Pancreas (tissue), 10 donors: ENCODE measurements at regions not wholly inside any gene's neighbourhood (a gene's known extent, or its start where the extent isn't known, plus 50 kb on each side); places are given as distances from the start of the nearest gene placed in this dataset.
A peak's percentile ranks its signal among the peaks of the same experiment; 100 is the strongest.

Experiments used
- ATAC-seq, 4 donors: fragments of 200-7000 bp; cut with Tn5 transposase; one replicate each; pipeline versions ENCODE4 v1.8.0 to v1.9.1; 2020; ENCODE audit warnings: mild to moderate bottlenecking in 4 of 4, moderate library complexity in 4 of 4
- DNase-seq, 6 donors: peaks; one replicate each; pipeline ENCODE4 v3.0.0-alpha.2; 2020
- FAIRE-seq: peaks from 2 replicates; lab custom pipeline; 2012; peaks lifted over from hg19 to GRCh38; lab: Jason Lieb, UNC
- H3K27ac ChIP-seq, 4 donors: fragments of 200-600 bp; sonication (generic); 1 replicate in 3 of 4; 2 replicates in 1 of 4; pipeline versions ENCODE4 v1.5.0 to v1.8.0; 2020
- H3K27me3 ChIP-seq, 4 donors: fragments of 200-600 bp; one replicate each; pipeline ENCODE4 v1.8.0; 2021
- H3K36me3 ChIP-seq, 3 donors: fragments of 200-600 bp; sonication (generic) in 1 of 3; one replicate each; pipeline versions ENCODE4 v1.5.0 to v1.8.0; 2020 to 2021
- H3K4me1 ChIP-seq, 3 donors: fragments of 200-600 bp; one replicate each; pipeline ENCODE4 v1.8.0; 2021
- H3K4me3 ChIP-seq, 4 donors: fragments of 200-600 bp; sonication (generic) in 2 of 4; one replicate each; pipeline versions ENCODE4 v1.5.0 to v1.8.0; 2020 to 2021
- H3K9me3 ChIP-seq, 4 donors: fragments of 200-600 bp; one replicate each; pipeline ENCODE4 v1.8.0; 2021
- WGBS, 2 donors: extraction: QIAGEN DNeasy Blood & Tissue Kit; methylation state at CpG; one replicate each; pipeline ENCODE4 v1.1.7; 2013; 5-methylcytosine and 5-hydroxymethylcytosine counted together
- intact Hi-C, 3 donors: fragments of 100-400 bp; cut with DNase I; formaldehyde crosslinking; loops; one replicate each; pipeline versions ENCODE4 v1.11.1 to v1.14.2; 2022
- TF ChIP-seq, protein P1 (sequence below), 4 donors: fragments of 200-600 bp; sonication (generic) in 3 of 4; IDR thresholded peaks; one replicate each; pipeline versions ENCODE4 v1.5.0 to v1.8.0; 2021; ENCODE audit warnings: antibody characterized with exemption in 4 of 4
- donor health status: healthy with polysubstance abuse.
- donor health status: DM: no; HTN: no; CAD: no; lungs with moderate emphysema.
- donor health status: DM: no; HTN: no; CAD: no.
- donor health status: control.
- donor health status: control.
- donor health status: Bipolar disorder and iron deficiency.
- donor health status: DM: yes; HTN: yes; CAD: no.
- donor health status: DM: no; HTN: no; CAD: no.
- donor health status: DM: no; HTN: no; CAD: no.
- donor health status: DM: yes; HTN: yes; CAD: no.

DNA sequence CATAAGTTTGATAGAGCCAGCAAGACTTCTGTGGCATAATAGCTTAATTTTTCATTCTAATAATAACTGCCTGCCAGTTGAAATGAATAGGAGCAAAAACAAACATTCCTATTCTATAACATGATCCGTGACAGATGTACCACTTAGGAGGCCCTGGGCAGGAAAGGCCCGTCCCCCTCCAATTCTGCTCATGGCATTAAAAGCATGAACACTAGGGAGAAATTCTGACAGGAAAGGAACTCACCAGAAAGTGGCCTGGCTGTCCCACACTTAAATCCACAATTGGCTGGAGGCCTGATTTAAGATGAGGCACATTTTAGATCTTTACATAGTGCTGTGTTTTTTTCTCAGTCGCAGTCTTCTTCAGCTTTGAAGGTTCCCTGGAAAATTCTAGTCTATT is 261.9 kb upstream of the ETAA1 start:
- Histone ChIP-seq H3K4me3 (no peak overlapping the region), H3K9me3 (no peaks in the 10 kb centered on the region), H3K36me3 (no peaks in the 10 kb centered on the region), H3K27ac (no peak overlapping the region), H3K27me3 (no peaks in the 10 kb centered on the region), H3K4me1 (peaks cover 0 to 9% (median 5%) of the 10 kb centered on the region in 3 donors)
- no peak for ATAC-seq
- FAIRE-seq = no peak
- intact Hi-C loops = no loop called here
- TF ChIP-seq, protein P1, sequence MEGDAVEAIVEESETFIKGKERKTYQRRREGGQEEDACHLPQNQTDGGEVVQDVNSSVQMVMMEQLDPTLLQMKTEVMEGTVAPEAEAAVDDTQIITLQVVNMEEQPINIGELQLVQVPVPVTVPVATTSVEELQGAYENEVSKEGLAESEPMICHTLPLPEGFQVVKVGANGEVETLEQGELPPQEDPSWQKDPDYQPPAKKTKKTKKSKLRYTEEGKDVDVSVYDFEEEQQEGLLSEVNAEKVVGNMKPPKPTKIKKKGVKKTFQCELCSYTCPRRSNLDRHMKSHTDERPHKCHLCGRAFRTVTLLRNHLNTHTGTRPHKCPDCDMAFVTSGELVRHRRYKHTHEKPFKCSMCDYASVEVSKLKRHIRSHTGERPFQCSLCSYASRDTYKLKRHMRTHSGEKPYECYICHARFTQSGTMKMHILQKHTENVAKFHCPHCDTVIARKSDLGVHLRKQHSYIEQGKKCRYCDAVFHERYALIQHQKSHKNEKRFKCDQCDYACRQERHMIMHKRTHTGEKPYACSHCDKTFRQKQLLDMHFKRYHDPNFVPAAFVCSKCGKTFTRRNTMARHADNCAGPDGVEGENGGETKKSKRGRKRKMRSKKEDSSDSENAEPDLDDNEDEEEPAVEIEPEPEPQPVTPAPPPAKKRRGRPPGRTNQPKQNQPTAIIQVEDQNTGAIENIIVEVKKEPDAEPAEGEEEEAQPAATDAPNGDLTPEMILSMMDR (IDR thresholded peaks at IDR 0.05) = no peak
- 85% methylated on average over 3 of the region's 3 CpGs for WGBS, 2 donors
- DNase-seq = no peak

DNA sequence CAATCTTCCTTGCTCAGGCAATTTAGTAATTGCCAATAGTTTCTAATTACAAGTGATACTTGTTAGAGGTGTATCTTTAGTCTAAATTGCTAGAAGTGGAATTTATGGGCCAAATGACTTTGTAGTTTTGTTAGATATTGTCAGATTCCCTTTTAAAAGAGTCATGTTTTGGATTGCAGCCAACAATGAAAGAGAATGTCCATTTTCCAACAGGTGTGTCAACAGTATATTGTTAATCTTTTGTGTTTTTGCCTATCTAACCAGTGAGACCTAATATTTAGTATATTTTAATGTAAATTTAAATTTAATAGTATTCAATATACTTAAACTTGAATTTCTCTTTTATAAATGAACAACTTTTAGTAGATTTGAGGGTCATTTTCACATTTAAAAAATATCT is 259.4 kb upstream of the ETAA1 start:
- H3K9me3 ChIP-seq = no peaks in the 10 kb centered on the region
- no peak overlapping the region for H3K4me3 ChIP-seq
- H3K27ac ChIP-seq = no peak overlapping the region
- DNase-seq (no peak), FAIRE-seq (no peak), ATAC-seq (peak in 2 of 4 donors; percentile 45 to 61)
- no peaks in the 10 kb centered on the region for H3K27me3 ChIP-seq
- TF ChIP-seq, protein P1 (IDR thresholded peaks at IDR 0.05) = no peak
- no peaks in the 10 kb centered on the region for H3K36me3 ChIP-seq
- intact Hi-C loops = no loop called here
- peaks cover 0 to 15% (median 5%) of the 10 kb centered on the region in 3 donors for H3K4me1 ChIP-seq

DNA sequence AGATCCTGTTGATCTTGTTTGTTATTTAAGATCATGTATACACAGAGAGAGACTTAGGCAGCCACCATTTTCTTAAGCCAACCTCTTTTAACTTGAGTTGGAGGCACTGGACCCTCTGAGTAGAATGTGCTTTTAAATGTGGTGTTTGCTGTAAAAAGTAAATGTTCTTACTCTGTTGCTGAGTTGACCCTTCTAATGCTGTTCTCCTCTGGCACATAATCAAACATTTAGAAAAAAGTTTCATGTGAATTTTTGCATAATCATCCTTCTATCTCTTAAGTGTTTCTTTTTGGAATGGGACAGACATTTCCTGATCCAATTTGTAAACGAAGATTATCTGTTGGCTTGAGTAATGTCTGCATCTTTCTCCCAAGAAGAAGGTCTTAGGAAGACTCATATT is 255.1 kb upstream of the ETAA1 start:
- WGBS, 2 donors = 49 to 66% methylated on average over 1 of the region's 1 CpG
- FAIRE-seq (no peak), DNase-seq (no peak), ATAC-seq (no peak)
- peaks cover 0 to 15% (median 5%) of the 10 kb centered on the region in 3 donors for H3K4me1 ChIP-seq
- TF ChIP-seq, protein P1 (IDR thresholded peaks at IDR 0.05) = no peak
- no peaks in the 10 kb centered on the region for H3K27me3 ChIP-seq
- no peaks in the 10 kb centered on the region for H3K36me3 ChIP-seq
- no peaks in the 10 kb centered on the region for H3K9me3 ChIP-seq
- no peak overlapping the region for H3K27ac ChIP-seq
- H3K4me3 ChIP-seq = no peak overlapping the region
- intact Hi-C loops = no loop called here

DNA sequence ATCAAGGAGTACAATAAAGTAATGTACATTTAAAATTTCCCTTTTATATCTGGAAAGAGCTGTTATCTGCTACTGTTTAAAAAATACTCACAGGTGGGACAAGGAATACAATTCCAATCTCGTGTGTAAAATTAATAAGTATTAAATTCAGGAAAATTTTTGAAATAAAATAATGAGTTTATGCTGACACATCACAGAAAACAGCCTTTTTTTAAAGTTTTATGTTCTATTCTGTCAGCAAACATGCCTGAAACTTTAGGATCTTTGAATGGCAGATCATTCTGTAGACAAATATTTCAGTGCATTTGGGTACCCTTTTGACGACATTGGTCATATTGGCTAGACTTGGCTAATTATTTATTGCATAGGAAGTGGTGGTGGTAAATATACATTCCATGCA is 254.4 kb upstream of the ETAA1 start:
- no peak for FAIRE-seq

DNA sequence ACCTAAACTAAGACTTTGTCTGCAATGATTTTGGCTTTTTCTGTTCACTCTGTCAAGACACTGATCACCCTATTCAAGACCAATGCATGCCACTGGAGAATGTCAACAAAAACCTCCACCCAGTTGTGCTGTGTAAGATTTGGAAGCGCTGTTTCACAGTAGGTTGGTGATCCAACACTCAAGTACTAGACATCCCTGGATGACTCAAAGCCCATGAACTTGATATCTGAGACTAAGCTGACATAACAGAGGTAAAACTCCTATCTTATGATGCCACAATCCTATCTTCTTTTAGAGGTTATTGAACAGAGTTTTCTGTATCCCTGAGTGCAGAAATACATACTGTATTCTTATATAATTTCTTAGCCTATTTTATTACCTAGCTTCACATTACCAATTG is 251.3 kb upstream of the ETAA1 start:
- no peak for FAIRE-seq
- TF ChIP-seq, protein P1 (IDR thresholded peaks at IDR 0.05) = no peak

More for the DNA sequence above, 254.4 kb upstream of the ETAA1 start:
- no peak overlapping the region for H3K4me3 ChIP-seq
- H3K9me3 ChIP-seq = no peaks in the 10 kb centered on the region
- no peaks in the 10 kb centered on the region for H3K36me3 ChIP-seq
- DNase-seq (no peak), ATAC-seq (no peak)
- WGBS, 2 donors = 69 to 72% methylated on average over 2 of the region's 2 CpGs
- peaks cover 0 to 15% (median 4%) of the 10 kb centered on the region in 3 donors for H3K4me1 ChIP-seq
- intact Hi-C loops = no loop called here
- no peaks in the 10 kb centered on the region for H3K27me3 ChIP-seq
- no peak overlapping the region for H3K27ac ChIP-seq
- TF ChIP-seq, protein P1 (IDR thresholded peaks at IDR 0.05) = no peak

More for the DNA sequence above, 251.3 kb upstream of the ETAA1 start:
- Histone ChIP-seq H3K4me1 (peaks cover 0 to 2% (median 0%) of the 10 kb centered on the region in 3 donors), H3K27ac (no peak overlapping the region), H3K27me3 (no peaks in the 10 kb centered on the region), H3K36me3 (no peaks in the 10 kb centered on the region), H3K9me3 (no peaks in the 10 kb centered on the region), H3K4me3 (no peak overlapping the region)
- no peak for DNase-seq
- WGBS, 2 donors = 97 to 100% methylated on average over 1 of the region's 1 CpG
- intact Hi-C loops = no loop called here
- ATAC-seq = no peak
